ENCODE measurements at regions not wholly inside any gene's neighbourhood (a gene's known extent, or its start where the extent isn't known, plus 50 kb on each side); places are given as distances from the start of the nearest gene placed in this dataset.

- DNase-seq: no peak
Observed at GRCh38 chr6:153621491-153621890, 417.5 kb upstream of the OPRM1 start.

DNA sequence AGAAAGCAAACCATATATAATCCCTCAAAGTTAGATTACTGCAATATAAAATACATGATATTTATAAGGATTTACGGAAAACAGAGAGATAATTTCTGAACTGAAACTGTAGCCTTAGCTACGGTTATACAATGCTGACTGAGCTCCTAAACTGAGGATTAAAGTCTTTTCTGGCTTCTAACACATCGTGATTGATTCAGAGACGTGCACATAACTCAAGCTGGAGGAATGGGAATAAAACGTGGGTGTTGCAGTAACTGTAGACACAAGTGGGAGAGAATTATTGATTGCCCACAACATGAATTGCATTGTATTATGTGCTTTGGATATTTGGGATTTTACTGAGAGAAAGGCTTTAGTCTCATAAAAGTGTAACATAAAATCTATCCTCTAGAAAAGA, 418.0 kb upstream of the OPRM1 start:
- DNase-seq: no peak

GRCh38 chr6:153618371-153619322, 420.4 kb upstream of the OPRM1 start:
- DNase-seq: no peak

DNA sequence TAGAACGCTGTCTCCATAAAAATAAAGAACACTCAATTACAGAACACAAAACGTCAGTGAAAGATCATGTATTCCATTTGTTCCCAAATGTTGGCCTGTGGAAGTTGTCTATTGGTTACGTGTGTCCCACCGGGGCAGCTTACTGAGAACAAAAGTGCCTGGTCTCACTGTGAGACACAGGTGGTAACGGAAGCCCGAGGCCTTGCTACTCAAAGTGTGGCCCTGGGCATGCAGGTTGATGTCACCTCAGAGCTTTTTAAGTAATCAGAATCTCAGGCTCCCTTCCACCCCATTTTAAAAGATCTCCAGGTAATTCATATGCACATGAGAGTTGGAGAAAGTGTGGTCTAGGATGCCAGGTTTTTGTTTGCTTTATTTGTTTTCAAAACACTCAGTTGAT, 422.5 kb upstream of the OPRM1 start:
- DNase-seq: no peak

GRCh38 chr6:153613719-153614455, 425.2 kb upstream of the OPRM1 start:
- DNase-seq: no peak

DNA sequence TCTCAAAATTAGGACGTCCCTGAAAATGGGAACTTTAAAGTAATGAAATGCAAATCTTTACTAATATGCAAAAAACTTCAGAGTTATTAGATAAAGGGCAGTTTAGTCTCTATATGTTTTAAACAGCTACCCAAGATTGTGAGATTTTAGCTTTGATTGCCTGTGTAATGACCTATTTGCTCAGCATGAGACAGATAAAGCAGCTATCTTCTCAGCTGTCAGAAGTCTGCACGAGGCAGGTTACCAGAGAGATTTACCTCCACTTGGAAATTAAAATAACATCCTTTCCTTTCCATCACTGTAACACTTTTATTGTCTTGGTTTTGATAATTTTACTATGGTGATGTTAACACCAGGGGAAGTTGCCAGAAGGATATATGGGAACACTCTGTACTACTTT, 436.6 kb upstream of the OPRM1 start:
- DNase-seq: no peak

DNA sequence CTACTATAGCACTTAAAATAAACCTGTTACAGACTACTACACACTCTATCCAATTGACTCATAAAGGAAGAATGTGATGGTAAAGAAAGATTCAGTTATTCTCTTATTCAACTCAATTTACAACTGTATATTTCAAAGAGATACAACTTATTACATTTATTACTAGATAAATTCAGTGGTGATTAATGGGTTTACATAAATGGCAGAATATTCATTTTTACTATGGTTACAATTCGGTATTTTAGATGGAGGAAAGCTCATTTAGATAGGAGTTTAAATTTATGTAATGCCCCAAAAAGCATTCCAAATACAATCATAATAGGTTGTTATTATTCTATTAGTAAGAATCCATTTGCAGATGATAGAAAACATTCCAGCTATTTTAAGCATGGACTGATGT, 439.1 kb upstream of the OPRM1 start:
- DNase-seq: no peak

GRCh38 chr6:153595903-153596302, 443.1 kb upstream of the OPRM1 start:
- no peak for DNase-seq

DNA sequence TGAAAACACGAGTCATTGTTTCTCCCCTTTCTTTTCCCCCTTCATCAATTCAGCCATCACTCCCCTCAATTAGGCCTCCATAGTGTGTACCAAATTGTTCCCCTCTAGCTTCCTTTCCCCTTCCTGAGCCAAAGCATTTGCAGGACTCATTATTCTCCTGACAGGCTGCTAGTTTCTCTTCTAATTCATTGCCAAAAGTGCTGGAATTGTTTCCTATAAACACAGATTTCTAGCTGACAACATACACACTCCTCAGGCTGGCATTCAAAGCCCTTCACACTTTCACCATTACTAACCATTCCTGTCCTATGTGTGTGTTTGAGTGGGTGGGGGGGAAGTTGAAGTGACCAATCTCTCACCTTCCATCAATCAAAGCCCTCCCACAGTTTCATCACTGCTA, 444.2 kb upstream of the OPRM1 start:
- no peak for DNase-seq

GRCh38 chr6:153591159-153591558, 447.9 kb upstream of the OPRM1 start:
- peak in 1 of 5 experiments; percentile 7 for DNase-seq

- no peak for DNase-seq
Observed at GRCh38 chr6:153590411-153590810, 448.6 kb upstream of the OPRM1 start.

GRCh38 chr6:153588330-153588729, 450.7 kb upstream of the OPRM1 start:
- no peak for DNase-seq

DNA sequence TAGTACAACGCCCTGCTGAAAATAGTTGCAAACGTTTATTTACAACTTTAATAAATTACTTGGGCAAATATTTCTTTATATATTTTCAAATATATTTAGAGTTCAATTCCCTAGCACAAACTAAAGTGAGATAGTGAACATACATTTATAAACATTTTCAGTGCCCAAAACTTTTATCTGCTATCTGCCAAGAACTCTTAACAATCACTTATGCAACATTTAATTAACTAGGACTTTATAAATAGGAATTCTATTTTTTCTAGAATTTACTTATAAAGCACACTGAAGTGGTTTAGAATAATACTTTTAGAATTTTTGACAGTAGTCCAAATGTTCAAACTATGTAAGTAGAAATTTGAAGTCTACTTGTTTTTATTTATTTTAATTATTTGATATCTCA, 452.6 kb upstream of the RGS17 start:
- DNase-seq: no peak

DNA sequence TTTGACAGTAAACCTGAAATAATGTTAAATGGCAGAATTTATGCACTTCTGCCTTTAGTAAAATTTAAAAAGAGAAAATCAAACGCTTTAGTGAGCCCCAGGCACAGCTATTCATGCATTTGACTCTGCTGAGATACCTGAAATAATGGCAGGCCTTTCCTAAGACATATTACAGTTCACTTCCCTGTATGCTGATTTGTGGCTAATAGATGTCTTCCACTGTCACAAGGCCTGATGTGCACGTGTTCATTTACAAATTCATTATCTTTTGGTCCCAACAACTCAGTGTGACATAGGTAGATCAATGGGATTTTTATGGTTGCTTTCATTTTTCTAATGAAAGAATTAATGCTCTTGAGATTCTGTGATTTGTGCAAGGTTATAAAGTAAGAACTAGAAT, 449.7 kb upstream of the RGS17 start:
- no peak for DNase-seq

- DNase-seq: no peak
Observed at GRCh38 chr6:153575528-153575927, 444.4 kb upstream of the RGS17 start.

DNA sequence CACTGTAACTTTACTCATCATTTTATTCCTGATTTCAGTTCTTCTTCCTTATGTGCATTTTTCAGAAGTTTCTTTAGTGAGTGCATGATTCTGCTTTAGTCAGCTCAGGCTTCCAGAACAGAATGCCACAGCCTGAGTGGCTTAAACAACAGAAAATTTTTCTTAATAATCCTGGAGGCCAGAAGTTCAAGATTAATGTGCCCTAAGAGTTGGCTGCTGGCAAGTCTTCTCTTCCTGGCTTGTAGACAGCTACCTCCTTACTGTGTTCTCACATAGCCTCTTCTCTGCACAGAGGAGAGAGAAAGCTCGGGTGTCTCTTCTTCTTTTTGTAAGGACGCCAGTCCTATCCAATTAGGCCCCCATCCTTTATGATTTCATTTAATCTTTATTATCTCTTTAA, 443.1 kb upstream of the RGS17 start:
- no peak for DNase-seq

- no peak for DNase-seq
Observed at GRCh38 chr6:153572371-153572770, 441.3 kb upstream of the RGS17 start.

- DNase-seq: no peak
Observed at GRCh38 chr6:153568628-153569027, 437.5 kb upstream of the RGS17 start.

- DNase-seq: no peak
Observed at GRCh38 chr6:153564803-153565202, 433.7 kb upstream of the RGS17 start.

DNA sequence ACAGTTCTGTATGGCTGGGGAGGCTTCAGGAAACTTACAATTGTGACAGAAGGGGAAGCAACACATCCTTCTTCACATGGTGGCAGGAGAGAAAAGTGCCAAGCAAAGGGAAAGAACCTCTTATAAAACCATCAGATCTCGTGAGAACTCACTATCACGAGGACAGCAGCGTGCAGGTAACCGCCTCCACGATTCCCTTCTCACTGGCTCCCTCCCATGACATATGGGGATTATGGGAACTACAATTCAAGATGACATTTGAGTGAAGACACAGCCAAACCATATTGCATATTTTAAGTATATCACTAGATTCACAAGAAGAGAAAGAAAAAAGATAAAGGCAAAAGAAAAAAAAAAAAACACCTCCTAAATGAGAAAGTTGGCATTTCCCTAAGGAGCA, 431.9 kb upstream of the RGS17 start:
- no peak for DNase-seq

- no peak for DNase-seq
Observed at GRCh38 chr6:153553627-153554026, 422.5 kb upstream of the RGS17 start.

DNA sequence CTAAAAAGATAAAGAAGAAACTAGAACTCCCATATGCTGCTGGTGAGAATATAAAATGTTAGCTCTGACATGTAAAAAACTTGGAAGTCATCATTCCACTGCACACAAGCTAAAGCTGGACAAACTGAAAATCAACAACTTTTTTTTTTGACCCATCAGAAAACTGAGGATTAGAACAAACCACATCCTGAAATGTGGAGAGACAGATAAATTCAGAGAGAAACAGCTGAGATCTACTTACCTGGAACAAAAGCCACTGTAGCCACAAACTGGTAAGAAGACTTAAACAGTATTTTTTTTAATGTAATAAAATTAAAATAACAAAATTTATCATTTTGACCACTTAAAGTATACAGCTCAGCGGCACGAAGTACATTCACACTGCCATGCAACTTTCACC, 408.5 kb upstream of the RGS17 start:
- no peak for DNase-seq

- no peak for DNase-seq
Observed at GRCh38 chr6:153538491-153538890, 407.4 kb upstream of the RGS17 start.

GRCh38 chr6:153537422-153537821, 406.3 kb upstream of the RGS17 start:
- DNase-seq: no peak
